ENCODE measurements at regions not wholly inside any gene's neighbourhood (a gene's known extent, or its start where the extent isn't known, plus 50 kb on each side); places are given as distances from the start of the nearest gene placed in this dataset.

DNA sequence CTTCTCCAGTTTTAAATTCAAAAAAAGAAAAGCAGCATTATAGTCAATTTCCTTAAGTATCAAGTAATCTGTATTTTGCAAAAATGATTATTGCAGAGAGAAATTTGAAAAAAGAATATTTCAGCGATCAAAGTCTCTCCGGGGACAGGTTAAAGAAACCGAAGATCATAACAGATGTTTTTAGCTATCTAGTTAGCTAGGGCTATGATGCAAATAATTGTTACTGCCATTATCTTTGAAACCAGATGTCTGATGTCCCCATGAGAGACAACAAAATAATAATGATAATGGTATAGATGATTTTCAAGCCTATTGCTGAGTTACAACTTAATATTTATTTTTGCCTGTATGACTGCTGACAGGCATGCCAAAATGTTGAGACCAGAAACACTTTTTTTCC, 1326.0 kb downstream of the PLA2G4A start:
- TF ChIP-seq, protein P1, sequence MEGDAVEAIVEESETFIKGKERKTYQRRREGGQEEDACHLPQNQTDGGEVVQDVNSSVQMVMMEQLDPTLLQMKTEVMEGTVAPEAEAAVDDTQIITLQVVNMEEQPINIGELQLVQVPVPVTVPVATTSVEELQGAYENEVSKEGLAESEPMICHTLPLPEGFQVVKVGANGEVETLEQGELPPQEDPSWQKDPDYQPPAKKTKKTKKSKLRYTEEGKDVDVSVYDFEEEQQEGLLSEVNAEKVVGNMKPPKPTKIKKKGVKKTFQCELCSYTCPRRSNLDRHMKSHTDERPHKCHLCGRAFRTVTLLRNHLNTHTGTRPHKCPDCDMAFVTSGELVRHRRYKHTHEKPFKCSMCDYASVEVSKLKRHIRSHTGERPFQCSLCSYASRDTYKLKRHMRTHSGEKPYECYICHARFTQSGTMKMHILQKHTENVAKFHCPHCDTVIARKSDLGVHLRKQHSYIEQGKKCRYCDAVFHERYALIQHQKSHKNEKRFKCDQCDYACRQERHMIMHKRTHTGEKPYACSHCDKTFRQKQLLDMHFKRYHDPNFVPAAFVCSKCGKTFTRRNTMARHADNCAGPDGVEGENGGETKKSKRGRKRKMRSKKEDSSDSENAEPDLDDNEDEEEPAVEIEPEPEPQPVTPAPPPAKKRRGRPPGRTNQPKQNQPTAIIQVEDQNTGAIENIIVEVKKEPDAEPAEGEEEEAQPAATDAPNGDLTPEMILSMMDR (conservative IDR thresholded peaks at IDR 0.05), result no peak
- no peak for TF ChIP-seq EZH2 (IDR thresholded peaks at IDR 0.05; ENCODE audit: low read depth)

Data from PC-9 (cell line).